ENCODE measurements at regions not wholly inside any gene's neighbourhood (a gene's known extent, or its start where the extent isn't known, plus 50 kb on each side); places are given as distances from the start of the nearest gene placed in this dataset.

DNA sequence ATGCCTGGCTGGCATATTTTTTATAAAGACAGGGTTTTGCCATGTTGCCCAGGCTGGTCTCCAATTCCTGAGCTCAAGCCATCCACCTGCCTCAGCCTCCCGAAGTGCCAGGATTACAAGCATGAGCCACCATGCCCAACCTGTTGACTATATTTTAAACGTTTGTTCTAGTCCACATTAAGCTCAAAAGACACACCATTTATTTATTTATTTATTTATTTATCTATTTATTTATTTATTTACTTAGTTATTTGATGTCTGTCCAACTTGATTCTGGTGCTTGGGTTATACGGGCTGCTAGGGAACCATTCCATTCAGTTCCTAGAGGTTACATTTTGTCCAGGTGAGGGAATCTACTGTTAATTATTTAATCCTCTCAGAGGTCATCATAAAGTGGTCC is 98.1 kb upstream of the ADGRL4 start:
- DNase-seq (ENCODE audit: extremely low read depth, low read depth) = no peak

DNA sequence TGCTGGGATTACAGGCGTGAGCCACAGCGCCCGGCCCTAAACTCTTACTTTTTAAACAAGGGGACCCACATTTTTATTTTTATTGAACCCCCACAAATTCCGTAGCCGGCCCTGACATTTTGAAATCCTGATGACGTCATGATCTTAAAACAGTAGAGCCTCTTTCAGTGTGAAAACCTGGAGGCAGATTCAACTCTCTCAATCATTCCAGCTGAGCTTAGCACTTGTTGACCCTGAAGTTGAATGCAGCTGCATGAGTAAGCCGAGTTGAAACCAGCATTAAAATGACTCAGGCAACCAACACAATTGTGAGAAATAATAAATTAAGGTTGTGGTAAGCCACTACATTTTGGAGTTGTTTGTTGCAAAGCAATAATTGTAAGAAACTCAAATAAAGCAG is 93.9 kb upstream of the ADGRL4 start:
- DNase-seq (ENCODE audit: extremely low read depth, low read depth) = peak; percentile 14
- no peak overlapping the region for H3K4me3 ChIP-seq (replicated peaks; ENCODE audit: low read depth, low read length)
- TF ChIP-seq, protein P1, sequence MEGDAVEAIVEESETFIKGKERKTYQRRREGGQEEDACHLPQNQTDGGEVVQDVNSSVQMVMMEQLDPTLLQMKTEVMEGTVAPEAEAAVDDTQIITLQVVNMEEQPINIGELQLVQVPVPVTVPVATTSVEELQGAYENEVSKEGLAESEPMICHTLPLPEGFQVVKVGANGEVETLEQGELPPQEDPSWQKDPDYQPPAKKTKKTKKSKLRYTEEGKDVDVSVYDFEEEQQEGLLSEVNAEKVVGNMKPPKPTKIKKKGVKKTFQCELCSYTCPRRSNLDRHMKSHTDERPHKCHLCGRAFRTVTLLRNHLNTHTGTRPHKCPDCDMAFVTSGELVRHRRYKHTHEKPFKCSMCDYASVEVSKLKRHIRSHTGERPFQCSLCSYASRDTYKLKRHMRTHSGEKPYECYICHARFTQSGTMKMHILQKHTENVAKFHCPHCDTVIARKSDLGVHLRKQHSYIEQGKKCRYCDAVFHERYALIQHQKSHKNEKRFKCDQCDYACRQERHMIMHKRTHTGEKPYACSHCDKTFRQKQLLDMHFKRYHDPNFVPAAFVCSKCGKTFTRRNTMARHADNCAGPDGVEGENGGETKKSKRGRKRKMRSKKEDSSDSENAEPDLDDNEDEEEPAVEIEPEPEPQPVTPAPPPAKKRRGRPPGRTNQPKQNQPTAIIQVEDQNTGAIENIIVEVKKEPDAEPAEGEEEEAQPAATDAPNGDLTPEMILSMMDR (IDR thresholded peaks at IDR 0.05; ENCODE audit: low read depth, low read length, missing control alignments) = no peak

More for the DNA sequence above, 98.1 kb upstream of the ADGRL4 start:
- no peak overlapping the region for H3K4me3 ChIP-seq (replicated peaks; ENCODE audit: low read depth, low read length)
- TF ChIP-seq, protein P1 (IDR thresholded peaks at IDR 0.05; ENCODE audit: low read depth, low read length, missing control alignments) = no peak

DNA sequence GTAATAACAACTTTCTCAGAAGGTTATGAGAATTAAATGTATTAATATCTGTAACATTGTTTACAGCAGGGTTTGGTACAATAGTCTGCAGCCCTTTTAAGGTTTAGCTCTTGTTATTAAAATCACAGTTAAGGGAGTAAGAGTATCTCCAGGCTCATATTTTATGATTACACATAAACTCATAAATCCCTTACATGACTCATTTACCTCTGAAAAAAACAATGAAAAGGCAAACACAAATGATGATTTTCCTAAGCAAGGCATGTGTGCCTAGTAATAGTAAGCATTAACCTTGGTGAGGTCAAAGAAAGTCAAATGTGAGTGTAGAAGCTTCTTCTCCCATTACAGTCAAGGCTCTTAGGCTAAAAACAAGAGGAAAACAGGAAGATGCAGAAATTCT is 84.5 kb upstream of the ADGRL4 start:
- TF ChIP-seq, protein P1 (IDR thresholded peaks at IDR 0.05; ENCODE audit: low read depth, low read length, missing control alignments) = no peak
- DNase-seq (ENCODE audit: extremely low read depth, low read depth) = no peak

DNA sequence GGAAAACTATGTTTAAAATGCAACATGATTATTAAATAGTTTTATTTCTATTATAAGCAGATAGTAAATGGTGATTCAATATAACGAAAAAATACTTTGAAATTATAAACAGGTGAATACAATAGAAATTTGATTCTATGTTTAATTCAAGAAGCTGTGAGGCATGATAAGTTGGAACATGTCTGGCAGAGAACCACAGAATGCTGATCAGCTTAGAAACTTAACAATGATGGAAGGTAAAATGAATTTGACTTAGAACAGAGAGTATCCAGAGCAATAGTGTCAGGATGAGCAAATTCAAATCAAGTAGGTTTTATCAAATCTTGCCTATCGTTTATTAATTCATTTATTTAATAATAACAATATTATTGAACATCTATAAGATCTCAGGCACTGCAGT is 83.4 kb upstream of the ADGRL4 start:
- DNase-seq (ENCODE audit: extremely low read depth, low read depth) = no peak
- TF ChIP-seq, protein P1 (IDR thresholded peaks at IDR 0.05; ENCODE audit: low read depth, low read length, missing control alignments) = no peak
- no peak overlapping the region for H3K4me3 ChIP-seq (replicated peaks; ENCODE audit: low read depth, low read length)

More for the DNA sequence above, 84.5 kb upstream of the ADGRL4 start:
- H3K4me3 ChIP-seq (replicated peaks; ENCODE audit: low read depth, low read length) = no peak overlapping the region

DNA sequence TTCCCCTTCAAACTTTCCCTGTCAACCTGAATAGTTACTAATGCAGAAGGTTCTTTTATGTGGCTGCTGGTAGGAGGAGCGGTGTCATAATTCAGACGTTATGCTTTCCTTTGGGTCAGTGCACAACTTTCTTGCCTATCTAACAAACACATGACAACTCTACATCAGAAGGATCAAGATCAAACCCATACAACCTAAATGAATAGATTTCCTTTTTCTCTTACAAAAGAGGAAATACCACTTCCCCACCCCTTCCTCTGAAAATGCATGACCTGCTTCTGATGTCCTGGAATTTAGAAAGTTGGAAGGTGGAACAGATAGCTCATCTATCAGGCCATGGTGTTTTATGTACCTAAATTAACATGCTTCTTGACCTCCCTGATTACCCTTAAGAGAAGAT is 75.7 kb upstream of the ADGRL4 start:
- DNase-seq (ENCODE audit: extremely low read depth, low read depth) = no peak
- TF ChIP-seq, protein P1 (IDR thresholded peaks at IDR 0.05; ENCODE audit: low read depth, low read length, missing control alignments) = no peak
- no peak overlapping the region for H3K4me3 ChIP-seq (replicated peaks; ENCODE audit: low read depth, low read length)

DNA sequence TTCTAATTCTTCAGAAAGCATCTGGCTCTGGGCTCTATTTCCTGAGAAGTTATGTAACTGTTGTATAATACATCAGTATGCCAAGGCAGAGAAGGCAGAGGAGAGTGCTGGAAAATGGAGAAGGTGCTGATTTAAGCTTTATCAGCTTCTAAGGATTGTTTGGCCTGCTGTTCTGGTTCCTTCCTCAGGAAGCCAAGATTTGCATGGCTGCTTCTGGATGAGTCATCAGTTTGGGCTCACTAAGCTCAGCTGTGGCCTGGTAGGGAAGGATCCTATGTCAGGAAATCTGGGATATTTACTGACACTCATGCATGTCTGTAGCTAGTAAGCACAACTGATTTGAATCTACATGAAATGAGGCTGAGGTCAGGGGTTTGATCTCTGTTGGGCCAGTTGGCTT is 73.2 kb upstream of the ADGRL4 start:
- peak; percentile 85 for DNase-seq (ENCODE audit: extremely low read depth, low read depth)
- TF ChIP-seq, protein P1 (IDR thresholded peaks at IDR 0.05; ENCODE audit: low read depth, low read length, missing control alignments) = no peak
- H3K4me3 ChIP-seq (replicated peaks; ENCODE audit: low read depth, low read length) = no peak overlapping the region

DNA sequence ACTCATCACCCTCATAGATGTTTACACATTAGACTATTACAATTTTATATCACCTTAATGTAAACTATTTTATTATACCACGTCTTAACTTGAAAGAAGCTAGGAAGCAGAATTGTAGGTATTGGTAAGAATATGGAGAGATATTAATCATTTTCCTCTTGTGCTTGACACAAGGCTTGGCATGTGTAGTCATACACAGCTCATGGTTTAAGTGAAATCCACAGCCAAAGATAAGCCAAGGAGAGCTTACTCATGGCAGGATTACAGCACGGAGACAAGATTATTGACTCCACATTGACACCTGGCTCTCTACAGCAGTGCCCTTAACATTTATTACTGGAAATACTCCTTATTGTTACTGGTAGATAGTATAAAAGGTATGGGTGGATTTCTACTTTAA is 68.4 kb upstream of the ADGRL4 start:
- TF ChIP-seq, protein P1 (IDR thresholded peaks at IDR 0.05; ENCODE audit: low read depth, low read length, missing control alignments) = no peak
- DNase-seq (ENCODE audit: extremely low read depth, low read depth) = no peak
- H3K4me3 ChIP-seq (replicated peaks; ENCODE audit: low read depth, low read length) = no peak overlapping the region
